GM18508 (cell line): ENCODE measurements at regions not wholly inside any gene's neighbourhood (a gene's known extent, or its start where the extent isn't known, plus 50 kb on each side); places are given as distances from the start of the nearest gene placed in this dataset.

Experiments used
- ATAC-seq: cut with Tn5 transposase; IDR thresholded peaks from one replicate; pipeline ENCODE4 v1.9.1; 2021; ENCODE audit warnings: moderate number of reproducible peaks; ENCODE audit not compliant: insufficient read depth, unreplicated experiment

DNA sequence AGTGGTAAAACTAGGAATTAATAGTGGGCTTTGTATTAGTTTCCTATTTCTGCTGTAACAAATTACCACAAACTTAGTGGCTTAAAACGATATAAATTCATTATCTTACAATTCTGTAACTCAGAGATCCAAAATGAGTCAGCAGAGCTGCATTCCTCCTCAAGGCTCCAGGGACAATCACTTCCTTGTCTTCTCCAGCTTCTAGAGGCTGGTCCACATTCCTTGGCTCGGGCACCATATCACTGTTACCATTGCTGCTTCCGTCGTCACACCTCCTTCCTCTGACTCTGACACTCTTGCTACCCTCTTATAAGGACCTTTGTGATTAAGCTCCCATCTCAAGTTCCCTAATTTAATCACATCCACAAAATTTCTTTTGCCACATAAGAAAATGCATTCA, 567.8 kb upstream of the KLHL29 start:
- no peak for ATAC-seq

DNA sequence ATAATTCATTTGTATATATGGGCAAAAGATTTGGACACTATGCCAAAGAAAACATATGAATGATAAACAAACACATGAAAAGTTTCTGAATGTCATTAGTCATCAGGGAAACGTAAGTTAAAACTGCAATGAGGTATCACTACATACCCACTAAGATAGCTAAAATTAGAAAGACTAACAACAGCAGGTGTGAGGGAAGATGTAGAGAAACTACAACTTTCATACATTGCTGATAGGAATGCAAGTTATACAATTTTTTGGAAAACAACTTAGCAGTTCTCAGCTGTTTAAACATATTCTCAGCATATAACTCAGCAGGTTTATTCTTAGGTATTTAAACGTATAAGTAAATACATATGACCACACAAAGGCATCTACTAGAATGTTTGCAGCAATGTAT, 563.5 kb upstream of the KLHL29 start:
- no peak for ATAC-seq

DNA sequence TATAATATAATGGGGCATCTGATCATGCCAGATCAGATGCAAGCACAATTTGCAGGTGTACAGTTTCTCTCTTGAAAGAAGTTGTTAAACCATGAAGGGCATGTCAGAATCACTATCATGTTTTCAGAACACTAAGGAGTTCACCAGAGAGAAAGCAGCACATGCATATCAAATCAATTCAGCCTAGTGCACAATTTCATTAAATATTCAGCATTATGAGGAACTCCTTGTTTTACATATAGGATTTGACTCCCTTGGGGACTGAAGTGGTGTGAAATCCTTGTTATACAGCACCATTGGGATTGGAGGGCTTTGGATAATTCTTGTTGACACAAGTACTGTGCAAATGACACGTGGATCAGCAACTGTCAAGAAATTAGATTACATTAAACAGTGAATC, 562.1 kb upstream of the KLHL29 start:
- no peak for ATAC-seq

DNA sequence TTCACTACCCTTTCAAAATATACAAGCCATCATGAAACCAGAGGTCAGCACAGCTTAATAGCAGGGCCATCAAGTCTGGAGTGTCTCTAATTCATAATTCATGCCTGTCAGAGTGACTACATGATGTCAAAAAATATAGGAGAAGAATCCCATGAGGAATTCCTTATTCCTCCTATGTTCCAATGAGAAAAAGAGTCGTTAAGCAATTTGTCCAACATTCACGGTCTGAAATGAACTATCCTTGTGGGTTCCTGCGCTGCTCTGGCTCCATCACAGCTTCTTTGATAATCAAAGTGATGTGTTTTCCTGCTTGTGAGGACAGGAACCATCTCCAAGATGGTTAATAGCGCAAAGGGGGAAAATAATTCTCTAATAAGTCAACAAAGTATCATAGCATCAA, 560.4 kb upstream of the KLHL29 start:
- ATAC-seq, result no peak

DNA sequence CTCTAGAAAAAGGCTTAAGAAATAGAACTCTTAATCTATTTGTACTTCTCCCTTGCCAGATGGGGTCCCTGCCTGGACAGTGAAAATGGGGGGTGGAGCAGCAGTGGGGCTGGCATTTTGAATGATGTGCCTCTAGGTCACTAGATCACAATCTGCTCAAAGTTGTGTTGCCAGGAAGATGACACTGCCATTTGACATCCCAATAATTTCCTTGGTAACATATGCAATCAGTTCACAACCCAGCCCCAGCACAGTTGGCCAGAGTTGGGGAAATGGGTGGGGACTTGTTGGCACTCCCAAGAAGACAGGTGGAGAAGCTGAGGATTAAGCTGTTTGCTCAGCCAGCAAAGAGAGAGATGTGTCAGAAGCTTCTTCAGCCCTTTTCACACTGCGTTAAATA, 558.3 kb upstream of the KLHL29 start:
- no peak for ATAC-seq

DNA sequence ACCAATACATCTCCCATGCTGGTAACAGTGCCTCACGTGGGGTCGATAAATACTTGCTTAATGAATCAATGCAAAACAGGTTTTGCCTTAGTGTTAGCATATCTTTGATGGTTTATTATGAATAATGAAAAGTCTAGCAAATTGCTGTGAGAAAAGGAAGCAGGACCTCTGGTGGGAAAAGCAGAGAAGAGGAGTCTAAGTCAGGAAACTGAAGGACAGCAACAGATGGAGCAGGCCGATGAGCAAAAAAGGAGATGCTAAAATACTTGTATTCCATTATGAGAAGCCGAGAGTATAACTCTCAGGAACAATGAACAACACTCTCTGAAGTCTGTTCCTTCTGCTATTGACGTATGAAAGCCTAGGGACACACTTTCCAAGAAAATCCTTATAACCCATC, 555.2 kb upstream of the KLHL29 start:
- ATAC-seq, result no peak

DNA sequence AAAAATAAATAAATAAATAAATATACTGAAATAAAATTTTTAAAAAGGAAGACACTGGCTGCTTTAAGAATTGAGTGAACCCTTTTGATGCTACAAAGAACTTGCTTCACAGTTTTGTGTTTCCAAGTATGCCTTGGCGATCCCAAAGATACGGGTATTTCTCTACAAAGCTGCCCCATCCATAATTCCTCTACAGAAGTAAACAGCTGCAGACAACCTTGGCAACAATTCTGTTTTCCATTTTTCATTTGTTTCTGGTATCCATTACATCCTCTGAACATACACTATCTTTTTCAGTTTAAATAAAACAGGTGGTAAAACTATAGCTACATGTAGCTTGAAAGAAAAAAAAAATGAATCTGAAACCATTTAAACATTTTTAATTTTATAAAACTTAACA, 552.8 kb upstream of the KLHL29 start:
- no peak for ATAC-seq

DNA sequence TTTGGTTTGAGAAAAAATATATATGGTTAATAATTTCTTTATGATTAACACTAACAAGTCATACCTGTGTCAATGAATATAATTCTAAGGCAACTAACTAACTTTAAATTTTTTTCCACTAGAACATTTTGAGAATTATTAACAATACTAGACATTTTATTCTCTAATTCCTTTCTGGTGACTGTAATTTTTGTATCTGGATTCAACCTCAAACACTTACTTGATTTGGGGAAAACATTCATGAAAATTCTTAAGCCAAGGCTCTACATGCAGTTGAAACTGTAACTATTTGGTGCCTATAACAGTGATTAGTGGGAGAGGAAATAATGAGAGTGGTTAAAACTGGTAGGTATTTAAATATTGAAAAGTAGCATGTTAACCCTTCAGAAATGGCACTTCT, 546.5 kb upstream of the KLHL29 start:
- ATAC-seq, result no peak

DNA sequence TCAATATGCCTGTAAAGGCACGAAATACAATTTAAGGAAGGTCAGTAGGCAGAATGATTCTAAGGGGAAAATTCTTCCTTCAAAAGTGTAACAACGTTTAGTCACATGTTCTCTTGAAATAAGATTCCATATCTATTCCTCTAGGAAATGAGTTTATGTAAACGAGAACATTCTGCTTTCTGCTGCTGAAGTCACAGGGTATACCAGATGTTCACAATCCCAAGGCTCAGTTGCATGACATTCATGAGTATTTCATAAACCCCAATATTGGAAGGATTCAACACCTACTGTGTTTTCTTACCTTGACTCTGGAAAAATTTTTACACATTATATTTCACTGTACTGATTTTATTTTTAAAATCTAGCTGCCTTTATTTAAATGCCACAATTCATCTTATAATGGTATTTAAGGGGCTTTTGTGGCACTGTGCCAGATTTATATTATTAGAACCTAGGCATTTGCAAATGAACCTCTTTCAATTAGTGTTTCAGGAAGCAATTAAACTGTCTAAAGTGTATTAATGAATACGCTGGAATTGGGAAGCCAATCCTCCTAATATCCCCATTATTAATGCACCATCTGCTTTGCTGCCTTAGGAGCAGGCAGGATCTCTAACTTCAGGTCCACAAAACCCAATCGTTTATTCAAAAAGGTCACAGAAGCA, 542.6 kb upstream of the KLHL29 start:
- ATAC-seq, result no peak

DNA sequence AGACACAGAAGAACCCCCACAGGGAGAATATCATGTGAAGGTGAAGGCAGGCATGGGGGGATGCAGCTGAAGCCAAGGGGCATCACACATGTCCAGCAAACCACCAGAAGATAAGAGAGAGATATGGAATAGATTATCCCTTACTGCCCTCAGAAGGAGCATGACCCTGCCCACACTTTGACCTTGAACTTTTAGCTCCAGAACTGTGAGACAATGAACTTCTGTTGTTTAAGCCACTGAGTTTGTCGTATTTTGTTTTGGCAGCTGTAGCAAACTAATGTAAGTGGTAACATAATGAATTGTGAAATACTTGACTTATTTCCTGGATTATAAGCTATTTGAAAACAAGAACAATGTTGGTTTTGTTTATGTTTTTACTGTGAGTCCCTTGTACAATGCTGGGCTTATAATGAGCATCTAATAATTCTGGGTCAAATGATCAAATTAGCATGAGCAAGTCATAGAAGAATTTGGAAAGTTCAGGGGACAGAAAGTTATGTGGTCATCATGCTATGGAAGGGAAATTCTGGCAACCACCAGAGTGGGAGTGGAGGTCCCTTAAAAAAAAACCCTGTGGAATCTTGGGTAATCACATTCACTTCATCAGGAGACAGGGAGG, 541.0 kb upstream of the KLHL29 start:
- no peak for ATAC-seq

DNA sequence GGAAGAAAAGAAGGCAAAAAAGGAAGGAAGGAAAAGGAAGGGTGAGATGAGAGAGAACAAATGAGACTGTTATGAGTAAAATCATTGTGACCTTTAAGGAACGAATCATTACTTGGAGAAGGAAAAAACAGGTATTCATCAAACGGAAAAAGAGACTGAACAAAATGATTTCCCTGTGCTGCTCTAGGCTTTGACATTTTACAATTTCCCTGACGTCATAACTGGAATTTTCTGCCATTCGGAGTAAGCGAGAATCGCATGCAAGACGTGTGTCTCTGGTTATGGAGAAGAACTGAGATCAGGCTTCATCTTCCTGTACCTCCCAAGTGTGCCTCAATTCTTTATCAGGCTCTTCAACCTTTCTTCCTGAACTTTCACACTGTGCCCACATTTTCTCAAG, 534.7 kb upstream of the KLHL29 start:
- no peak for ATAC-seq

DNA sequence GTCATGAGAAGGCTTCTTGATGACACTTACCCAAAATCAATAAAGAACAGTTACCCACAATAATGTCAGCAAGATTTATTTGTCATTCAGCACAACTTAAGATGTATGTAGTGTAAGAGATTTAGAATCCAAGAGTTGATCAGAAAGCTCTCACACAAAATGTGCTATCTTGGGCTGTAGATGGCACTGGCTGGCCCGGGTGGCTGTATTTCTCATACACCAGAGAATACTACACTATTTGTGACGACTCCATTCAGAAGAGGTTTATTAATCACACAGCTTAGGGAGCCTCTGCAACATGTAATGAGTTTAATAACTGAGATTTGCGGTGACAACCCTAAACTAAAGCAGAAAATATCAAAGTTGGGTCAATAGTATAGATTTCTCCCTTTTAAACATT, 530.4 kb upstream of the KLHL29 start:
- no peak for ATAC-seq

DNA sequence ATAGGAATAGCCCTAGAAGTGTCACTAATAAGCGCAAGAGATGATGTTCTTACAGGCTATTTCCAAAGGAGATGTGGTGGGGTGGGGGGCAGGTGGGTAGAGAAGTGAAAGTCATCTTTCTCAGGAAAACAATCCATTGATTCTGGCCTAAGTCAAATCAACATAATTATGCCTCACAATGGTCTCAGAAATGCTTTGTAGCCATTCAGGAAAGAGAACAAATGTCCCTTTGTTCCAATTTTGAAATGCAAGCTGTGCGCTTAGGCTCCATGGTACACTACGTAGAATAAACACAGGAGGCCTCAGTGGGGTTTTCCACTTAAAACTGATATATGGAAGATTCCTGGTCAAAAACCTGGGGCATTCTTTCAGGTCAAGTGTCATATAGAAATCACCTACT, 529.9 kb upstream of the KLHL29 start:
- no peak for ATAC-seq

DNA sequence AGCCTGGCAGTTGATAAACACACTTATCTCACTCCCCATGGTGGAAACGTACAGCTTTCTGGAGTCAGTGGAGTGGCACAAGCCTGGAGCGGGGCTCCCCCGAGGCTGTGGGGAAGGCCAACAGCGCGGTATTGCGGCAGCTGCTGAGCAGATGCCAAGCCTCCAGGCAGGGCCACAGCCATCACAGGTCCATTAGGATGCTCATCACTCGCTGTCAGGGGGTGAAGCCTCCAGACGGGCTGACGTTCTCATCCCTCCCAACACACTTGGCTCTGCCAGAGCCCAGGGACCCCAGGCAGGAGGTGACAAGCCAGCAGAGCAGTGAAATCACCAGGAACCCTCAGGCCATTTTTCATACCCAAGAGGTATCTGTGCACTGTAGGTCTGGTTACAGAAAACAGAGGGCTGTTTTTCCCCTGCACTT, 529.2 kb upstream of the KLHL29 start:
- ATAC-seq, result no peak

DNA sequence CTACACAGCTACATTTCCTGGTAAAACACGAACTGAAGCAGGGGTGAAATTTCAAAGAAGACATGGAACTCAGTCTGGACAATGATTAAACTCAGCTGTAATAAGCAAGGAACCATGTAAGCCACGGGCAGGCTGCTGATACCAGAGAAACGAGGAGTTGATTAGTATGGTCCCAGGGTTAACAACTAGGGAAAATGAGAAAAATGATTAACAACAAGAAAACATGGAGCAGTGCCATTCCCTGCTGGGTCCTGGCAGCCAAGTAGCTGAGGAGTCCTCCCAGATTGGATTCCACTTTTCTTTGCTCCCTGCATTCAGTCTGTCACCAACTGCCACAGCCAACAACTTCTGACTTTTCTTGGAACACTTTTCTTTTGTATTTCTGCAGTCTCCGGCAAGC, 517.0 kb upstream of the KLHL29 start:
- ATAC-seq, result no peak

DNA sequence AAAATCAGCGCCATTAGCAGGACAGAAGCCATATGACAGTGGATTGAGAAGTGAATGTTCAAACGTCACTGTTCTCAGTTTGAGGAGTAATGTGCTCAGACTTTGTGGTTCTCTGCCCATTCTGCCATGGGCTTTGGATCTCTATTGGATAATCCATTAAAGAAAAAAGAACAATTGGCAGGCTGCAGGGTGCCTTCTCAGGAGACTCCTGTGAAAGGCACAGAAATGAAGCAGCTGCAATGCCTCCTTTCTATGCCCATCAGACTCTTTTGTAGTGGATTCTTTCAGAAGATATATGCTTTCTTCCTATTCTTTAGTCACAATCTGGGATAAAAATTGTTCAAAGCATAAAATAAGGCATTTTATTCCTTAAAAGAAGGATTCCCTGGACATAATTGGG, 506.9 kb upstream of the KLHL29 start:
- no peak for ATAC-seq

DNA sequence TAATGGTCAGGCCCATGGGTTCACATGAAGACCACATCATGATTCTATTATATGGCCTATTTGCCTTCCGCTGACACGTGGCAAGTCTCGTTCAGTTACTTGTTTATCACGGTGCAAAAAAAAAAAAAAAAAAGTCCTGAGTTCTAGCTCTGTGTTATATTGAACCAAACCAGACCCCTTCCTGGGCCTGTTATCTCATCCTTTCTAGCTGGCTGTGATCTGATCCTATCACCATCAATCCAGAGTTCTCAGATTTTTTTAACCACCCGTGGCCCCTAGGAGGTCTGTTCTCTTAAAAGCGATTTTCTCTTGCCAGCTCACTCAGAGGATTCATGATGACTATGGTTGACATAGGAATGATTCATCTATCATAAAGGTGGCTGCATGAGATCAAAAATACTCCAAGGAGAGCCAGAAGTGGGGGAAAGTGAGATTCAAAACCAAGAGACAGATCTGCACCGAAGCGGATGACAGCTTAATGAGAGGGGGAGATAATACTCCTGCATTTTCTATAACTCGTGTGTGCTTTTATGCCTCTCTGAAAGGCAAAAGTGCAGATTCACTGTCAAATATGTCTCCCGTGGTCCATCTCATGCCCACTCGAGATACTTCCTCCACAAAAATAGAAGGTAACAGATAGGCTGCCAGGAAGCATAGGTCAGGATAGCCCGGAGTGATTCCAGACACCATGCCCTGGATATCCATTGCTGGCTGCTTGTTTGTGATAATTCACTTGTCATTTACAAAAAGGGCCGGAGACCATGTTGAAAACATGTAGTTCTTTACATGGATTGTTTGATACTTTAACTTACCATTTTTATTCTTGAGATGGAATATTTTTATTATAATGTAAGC, 505.7 kb upstream of the KLHL29 start:
- ATAC-seq, result no peak

DNA sequence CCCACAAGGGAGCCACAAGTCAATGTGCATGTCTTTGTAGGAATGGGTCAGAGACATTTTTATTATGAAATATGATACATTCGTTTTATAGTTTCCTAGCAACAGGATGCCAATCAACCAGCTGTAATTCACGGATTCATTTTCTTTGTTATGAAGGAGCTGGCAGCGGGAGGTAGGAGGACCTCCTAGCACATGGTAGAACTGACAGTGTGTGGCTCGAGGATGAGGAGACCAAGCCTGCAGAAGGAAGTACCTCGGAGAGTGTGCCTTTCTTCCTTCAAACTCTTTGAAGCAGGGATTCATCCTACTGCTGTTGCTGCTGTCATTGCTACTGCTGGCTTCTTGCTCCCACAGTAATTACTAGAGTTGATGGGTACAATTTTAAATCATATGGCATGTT, 504.8 kb upstream of the KLHL29 start:
- ATAC-seq, result no peak

DNA sequence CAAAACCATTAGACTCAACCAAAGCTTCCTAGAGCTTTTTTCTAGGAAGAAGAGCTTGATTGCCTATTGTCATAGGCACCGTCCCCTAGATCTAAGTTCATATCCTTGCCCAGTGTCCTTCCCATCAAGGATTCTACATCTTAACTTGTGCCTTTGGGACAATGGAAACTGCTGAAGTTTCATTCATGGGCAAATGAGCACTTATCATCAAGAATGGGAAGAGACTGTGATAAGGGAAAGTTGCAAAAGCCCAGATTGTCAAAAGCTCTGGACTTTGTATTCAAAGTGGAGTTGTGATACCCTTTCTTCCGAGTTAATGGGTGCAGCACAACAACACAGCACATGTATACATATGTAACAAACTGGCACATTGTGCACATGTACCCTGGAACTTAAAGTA, 503.0 kb upstream of the KLHL29 start:
- no peak for ATAC-seq

DNA sequence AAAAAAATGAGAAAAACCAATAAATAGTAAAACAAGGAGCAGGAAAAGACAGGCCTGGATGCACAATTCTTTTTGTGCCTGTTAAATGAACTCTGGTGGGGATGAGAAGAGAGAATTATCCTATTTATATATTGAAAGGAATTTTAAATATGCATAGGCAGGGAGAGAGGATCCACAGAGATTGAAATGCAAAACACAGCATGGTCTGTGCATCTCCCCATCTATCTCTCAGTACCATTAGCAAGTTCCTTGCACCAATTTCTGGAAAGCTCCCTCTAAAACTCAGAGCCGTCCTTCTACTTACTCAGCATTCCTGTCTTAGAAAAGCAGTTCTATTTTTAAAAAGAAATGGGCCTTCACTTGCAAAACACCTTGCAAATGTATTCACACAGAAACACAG, 502.3 kb upstream of the KLHL29 start:
- ATAC-seq, result no peak

DNA sequence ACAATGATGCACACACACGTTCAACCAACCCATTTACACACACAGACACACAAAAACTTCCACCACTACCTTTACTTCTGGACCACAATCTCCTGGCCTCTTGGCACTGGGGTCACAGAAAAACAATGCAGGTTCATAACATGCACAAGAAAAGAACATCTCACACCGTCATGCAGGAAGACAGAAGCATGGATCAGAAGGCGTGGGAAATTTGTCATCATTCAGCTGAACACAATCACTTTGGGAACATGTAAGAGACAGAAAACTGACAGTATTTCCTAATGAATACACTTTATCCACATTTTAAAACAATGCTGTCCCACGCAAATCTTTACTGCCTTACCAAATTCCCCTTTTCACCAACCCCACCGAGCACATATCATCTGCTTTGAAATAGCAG, 501.9 kb upstream of the KLHL29 start:
- ATAC-seq, result no peak

DNA sequence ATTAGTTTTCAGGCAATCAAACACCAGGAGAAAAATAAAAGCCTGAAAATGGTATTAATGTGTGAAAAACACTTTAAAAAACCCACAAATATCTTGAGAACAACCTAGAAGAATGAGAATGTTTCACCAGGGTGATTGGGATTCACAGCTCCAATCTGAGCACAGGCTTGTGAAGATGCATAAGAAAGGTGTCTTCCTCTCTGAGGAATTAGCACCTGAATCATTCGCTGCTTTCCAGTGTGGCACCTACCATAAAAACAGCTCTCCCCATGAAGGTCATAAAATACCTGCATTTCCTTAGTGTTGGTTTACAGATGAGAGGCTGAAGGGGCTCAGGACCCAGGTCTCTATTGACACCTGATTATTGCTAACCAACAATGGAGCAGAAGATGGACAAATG, 499.7 kb upstream of the KLHL29 start:
- no peak for ATAC-seq
